ENCODE measurements at regions not wholly inside any gene's neighbourhood (a gene's known extent, or its start where the extent isn't known, plus 50 kb on each side); places are given as distances from the start of the nearest gene placed in this dataset.

GRCh38 chr3:21801631-21802030 lies 50.6 kb upstream of the ZNF385D start:
- no peak for DNase-seq (ENCODE audit: extremely low read depth in 1 of 11, low read depth in 9 of 11, low spot score in 4 of 11)

GRCh38 chr3:21803604-21804003 lies 52.6 kb upstream of the ZNF385D start:
- DNase-seq (ENCODE audit: extremely low read depth in 1 of 11, low read depth in 9 of 11, low spot score in 4 of 11): no peak

GRCh38 chr3:21804330-21804729 lies 53.3 kb upstream of the ZNF385D start:
- DNase-seq (ENCODE audit: extremely low read depth in 1 of 11, low read depth in 9 of 11, low spot score in 4 of 11): no peak

DNA sequence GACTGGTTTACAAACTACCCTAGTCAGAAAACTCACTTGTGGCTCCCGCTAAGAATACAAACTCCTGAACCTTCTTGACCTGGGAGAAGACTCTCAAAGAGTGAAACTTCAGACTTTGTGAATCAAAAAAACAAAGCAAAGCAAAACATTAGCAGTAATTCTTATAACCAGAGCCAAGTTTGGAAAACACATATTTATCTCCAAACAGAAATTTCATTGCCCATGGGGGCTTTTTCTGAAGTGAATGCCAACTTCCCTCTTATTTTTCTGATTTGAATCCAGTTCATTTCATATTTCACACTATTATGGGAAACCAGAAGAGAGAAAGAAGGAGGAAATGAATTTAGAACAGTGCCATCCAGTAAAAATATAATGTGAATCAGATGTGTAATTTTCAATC lies 55.7 kb upstream of the ZNF385D start:
- DNase-seq (ENCODE audit: extremely low read depth in 1 of 11, low read depth in 9 of 11, low spot score in 4 of 11): no peak

- no peak for DNase-seq (ENCODE audit: extremely low read depth in 1 of 11, low read depth in 9 of 11, low spot score in 4 of 11)
Measured at GRCh38 chr3:21825684-21826083, 74.7 kb upstream of the ZNF385D start.

DNA sequence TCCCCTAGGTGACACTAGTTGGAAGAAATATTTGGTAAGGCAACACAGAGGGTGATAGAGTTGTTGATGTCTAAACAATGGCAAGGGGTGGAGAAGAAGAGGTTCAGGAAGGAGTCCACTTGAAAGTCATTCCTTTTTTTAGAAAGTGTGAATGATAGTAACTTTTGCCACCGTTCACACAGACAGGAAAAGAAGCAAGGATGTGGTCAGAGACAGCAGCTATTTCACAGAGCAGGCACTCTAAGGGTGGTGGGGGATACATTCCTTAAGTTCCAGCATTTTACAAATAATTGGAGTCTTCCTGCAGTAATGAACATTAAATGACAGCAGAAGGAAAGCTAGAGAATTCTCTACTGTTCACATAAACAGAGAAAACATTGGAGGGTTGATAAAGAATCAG lies 75.4 kb upstream of the ZNF385D start:
- DNase-seq (ENCODE audit: extremely low read depth in 1 of 11, low read depth in 9 of 11, low spot score in 4 of 11): no peak

GRCh38 chr3:21830541-21830940 lies 79.5 kb upstream of the ZNF385D start:
- no peak for DNase-seq (ENCODE audit: extremely low read depth in 1 of 11, low read depth in 9 of 11, low spot score in 4 of 11)

DNA sequence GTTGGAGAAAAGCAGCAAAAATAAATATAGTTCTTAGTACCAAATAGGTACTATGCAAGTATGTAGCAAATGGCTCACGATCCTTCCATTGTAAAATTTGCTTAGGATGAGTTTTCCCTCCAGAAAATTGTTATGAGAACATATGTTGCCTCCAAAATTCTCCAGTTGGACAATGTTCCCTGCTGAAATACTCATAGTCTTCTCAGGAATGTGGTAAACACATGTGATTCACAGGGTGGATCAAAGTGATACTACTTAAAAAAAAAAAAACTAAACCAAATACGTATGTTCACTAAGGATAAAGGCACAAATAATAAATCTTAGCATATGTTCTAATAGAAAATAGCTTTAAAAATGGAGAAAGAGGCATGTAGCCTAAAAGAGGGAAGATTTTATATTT lies 84.3 kb upstream of the ZNF385D start:
- DNase-seq (ENCODE audit: extremely low read depth in 1 of 11, low read depth in 9 of 11, low spot score in 4 of 11): no peak

GRCh38 chr3:21836227-21836626 lies 85.2 kb upstream of the ZNF385D start:
- no peak for DNase-seq (ENCODE audit: extremely low read depth in 1 of 11, low read depth in 9 of 11, low spot score in 4 of 11)

DNA sequence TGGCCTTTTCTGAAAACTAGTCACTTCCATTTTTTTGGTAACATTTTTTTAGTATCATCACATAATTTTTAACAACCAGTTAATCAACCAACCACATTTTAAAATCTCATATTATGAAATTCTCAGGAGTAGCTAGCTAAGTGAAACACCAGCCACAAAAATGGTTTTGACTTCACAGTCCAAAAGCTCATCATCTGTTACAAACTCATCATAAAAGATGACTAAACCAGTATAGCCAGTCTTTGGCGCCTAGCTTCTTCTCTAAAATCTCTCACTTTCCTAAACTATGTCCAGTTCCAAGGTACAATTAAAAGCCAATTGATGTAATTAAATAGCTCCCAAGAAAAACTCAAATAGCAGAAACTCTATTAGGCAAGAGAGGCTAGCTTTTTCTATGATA lies 88.2 kb upstream of the ZNF385D start:
- no peak for DNase-seq (ENCODE audit: extremely low read depth in 1 of 11, low read depth in 9 of 11, low spot score in 4 of 11)

- DNase-seq (ENCODE audit: extremely low read depth in 1 of 11, low read depth in 9 of 11, low spot score in 4 of 11): peak in 9 of 11 donors; percentile 16 to 46 (median 36)
Measured at GRCh38 chr3:21839592-21839991, 88.6 kb upstream of the ZNF385D start.

DNA sequence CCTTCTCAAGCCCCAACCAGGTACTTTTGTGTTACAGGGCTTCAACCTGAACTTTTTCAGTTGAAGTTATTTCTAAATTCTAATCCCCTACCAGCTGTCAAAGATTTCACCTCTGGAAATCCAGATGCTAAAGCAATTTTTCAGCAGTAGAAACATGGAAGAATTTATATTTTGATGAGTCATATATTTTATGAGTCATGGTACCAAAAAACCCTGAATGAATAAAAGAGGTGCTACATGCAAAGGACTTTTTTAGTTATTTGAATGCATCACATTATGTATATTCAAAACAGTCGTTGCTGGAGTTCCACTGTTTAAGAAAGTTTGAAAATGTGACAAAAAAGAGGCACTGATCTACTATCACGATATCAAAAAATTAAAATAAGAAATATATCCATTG lies 96.0 kb upstream of the ZNF385D start:
- DNase-seq (ENCODE audit: extremely low read depth in 1 of 11, low read depth in 9 of 11, low spot score in 4 of 11): no peak

DNA sequence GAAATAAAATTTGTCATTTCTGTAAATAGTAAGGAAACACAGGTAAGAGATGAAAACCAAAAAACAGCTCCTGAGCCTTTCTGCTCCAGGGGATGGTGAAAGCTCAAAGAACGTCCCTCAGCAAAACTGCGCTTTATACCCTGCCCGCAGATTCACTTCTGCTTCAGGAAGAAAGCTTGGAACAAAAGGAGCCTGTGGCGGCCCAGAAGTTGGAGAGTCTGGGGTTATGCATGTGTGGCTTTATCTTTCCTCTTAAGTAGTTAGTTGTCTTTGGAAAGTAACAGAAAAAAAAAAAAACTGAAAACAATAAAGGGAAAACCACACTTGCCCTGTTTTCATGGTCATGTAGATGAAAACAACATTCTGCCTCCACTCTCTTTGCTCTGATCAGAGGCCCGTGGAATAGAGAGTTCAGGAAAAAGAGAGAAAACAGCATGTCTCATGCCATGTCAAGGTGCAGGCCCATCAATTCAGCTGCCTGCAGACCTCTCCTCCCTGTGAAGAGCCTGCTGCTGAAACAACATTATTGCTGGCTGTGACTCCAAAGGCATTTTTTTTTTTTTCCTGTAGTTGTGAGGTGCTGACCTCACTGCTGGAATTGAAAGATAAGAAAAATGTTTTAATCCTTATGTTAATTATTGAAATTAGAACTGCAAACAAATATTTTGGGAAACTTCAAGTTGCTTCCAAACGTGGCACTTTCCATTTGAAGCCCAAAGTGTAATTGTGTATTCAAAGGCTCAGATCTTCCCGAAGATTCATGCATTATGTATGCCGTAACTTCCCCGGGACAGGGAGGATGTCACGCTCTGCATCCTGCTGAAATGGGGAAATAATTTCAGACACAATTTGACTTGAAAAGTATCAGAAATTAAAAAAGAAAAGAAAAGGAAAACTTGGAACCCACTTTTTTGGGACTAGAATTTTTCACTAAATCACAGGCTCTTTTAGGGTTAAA lies 108.4 kb upstream of the ZNF385D start:
- DNase-seq (ENCODE audit: extremely low read depth in 1 of 11, low read depth in 9 of 11, low spot score in 4 of 11): no peak

DNA sequence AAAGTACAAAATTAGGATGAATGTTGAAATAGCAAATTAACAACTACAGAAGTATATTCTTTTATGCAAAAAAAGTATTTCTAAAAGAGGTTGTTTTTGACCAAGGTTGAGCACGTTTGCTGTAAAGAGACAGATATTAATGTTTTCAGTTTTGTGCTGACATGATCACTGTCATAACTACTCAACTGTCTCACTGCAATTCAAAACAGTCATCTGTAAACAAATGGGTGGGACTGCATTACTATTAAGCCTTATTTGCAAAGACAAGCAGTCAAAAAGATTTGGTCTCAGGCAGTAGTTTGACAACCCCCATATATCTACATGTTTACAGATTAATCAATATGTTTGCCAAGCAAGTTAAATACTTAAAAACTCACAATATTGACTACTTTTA lies 109.1 kb upstream of the ZNF385D start:
- no peak for DNase-seq (ENCODE audit: extremely low read depth in 1 of 11, low read depth in 9 of 11, low spot score in 4 of 11)

DNA sequence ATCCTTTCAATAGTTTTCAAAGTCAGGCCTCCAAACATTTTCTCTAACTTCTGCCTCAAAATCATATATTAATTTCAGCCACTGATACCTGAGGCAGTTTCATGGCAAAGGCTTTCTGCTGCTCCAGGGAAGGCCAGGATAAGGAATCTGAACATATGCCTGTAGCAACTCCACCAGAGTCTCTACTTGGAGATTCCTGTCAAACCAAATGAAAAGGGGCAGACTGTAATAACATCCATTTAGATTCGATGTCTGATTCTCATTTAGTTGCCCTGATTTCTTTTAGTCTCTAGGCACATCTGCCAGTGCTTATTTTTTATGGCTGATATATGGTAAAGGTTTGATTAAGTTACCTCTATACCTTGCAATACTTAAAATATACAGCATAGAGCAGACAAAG lies 109.6 kb upstream of the ZNF385D start:
- no peak for DNase-seq (ENCODE audit: extremely low read depth in 1 of 11, low read depth in 9 of 11, low spot score in 4 of 11)

DNA sequence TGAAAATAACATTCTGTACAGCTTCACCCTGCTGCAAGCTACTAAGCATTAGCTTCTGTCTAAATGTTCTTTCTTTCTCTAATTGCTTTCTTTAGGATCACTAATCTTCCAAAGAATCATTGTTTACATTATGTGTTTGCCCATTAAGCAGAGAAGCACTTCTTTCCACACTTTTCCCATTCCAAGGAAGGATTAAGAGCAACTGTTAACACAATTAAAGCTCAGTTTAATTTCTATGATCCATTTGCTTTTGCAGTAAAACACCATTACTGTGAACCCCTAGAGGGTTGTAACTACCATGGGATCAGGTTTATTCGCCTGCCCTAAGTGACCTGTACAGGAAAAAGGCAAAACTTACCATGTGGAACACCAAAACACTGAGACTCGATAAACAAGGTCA lies 125.8 kb upstream of the ZNF385D start:
- DNase-seq (ENCODE audit: extremely low read depth in 1 of 11, low read depth in 9 of 11, low spot score in 4 of 11): no peak

DNA sequence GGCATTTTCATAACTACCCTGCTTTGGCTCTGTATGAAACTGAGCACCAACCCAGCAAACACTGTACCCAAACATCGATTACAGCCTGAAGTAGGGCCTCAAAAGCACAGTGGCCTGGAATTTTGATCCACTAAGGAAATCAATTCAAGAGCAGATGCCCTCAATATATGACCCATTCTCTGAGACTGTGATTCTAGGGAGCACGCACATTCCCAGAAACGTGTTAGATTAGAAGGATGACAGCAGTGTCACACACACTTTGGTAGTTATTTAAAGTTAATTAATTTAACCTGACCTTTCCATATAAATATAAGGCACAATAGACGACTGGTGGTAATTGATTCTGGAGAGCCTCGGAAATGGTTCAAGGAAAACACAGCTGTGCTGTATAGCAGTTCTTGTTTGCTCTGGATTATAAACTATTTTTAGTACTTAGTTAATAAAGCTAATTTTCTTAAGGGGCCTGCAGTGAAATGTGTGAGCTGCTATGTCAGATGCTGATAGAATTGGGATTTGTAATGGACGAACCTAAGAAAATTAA lies 126.3 kb upstream of the ZNF385D start:
- DNase-seq (ENCODE audit: extremely low read depth in 1 of 11, low read depth in 9 of 11, low spot score in 4 of 11): no peak

DNA sequence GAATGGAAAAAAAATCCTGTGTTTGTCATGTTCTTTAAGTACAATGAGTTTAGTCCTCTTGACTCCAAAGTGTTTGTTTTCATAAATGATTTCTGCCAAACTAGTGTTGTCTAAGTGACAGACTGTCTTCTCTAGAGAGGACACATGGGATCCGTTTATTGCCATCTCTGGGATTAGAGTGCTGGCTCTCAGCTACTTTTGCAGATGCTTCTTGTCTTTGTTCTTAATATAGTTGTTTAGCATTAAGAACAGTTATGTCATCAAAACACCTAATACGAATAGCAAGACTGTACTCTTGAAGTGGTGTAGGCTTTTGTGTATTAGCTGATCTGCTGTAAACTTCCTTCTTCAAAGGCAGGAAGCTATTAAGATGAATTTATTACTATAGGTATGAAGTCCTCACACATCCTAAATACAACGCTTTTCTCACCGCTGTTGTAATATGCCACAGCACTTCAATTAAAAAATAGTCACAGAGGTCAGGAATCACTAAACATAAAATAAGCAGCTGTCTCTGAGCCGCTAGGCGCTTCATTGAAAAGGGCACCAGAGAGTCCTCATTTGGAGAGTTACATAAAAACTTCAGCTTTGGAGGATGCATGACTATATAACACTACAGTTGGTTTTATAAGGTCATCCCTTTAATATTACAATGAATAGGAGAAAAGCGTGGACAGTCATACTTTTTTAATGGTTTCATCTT lies 128.3 kb upstream of the ZNF385D start:
- DNase-seq (ENCODE audit: extremely low read depth in 1 of 11, low read depth in 9 of 11, low spot score in 4 of 11): no peak

GRCh38 chr3:21888656-21889055 lies 137.6 kb upstream of the ZNF385D start:
- DNase-seq (ENCODE audit: extremely low read depth in 1 of 11, low read depth in 9 of 11, low spot score in 4 of 11): no peak

- DNase-seq (ENCODE audit: extremely low read depth in 1 of 11, low read depth in 9 of 11, low spot score in 4 of 11): no peak
Measured at GRCh38 chr3:21889166-21889565, 138.2 kb upstream of the ZNF385D start.
